SIG-M5 treated with dmso at 0.1 percent for 504 hours (cell line): ENCODE measurements at regions not wholly inside any gene's neighbourhood (a gene's known extent, or its start where the extent isn't known, plus 50 kb on each side); places are given as distances from the start of the nearest gene placed in this dataset.
A peak's percentile ranks its signal among the peaks of the same experiment; 100 is the strongest.
"Not testable (repeated sequence)": the region's sequence is repeated elsewhere in the genome, so short reads cannot be mapped to it uniquely, and the experiment has no call there.

Experiments used
- DNase-seq: peaks from one replicate; lab custom pipeline; 2025; ENCODE audit not compliant: unreplicated experiment; lab: John Stamatoyannopoulos, UW

- DNase-seq: no peak
Measured at GRCh38 chr2:20499387-20499786, 52.5 kb downstream of the RHOB start.

DNA sequence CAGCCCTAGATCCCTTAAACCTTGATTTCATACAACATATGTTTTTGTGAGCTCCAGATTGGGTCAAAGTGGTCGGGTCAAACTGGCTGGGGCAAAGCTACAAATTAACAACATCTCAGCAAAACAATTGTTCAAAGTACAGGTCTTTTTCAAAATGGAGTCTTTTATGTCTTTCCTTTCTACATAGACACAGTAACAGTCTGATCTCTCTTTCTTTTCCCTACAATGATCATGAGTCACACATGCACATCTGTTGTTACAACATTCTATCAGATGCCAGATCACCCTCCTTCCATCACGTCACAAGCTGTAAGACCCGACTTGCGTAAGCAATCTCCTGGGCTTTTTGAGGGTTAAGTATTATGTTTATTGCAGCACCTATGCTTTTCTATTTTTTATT is 55.1 kb downstream of the RHOB start:
- DNase-seq: peak; percentile 91

DNA sequence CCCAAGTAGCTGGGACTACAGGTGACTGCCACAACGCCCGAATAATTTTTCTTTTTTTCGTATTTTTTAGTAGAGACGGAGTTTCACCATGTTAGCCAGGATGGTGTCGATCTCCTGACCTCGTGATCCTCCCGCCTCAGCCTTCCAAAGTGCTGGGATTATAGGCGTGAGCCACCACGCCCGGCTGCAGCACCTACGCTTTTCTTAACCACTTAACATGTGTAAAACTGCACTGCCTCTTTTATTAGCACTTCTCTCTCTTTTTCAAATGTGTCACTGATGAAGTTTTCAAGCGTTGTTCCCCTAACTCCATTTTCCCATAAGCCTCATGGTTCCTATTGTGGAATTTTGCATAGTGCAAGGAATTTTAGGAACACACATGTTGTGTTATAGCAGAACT is 55.6 kb downstream of the RHOB start:
- DNase-seq: not testable (repeated sequence)

DNA sequence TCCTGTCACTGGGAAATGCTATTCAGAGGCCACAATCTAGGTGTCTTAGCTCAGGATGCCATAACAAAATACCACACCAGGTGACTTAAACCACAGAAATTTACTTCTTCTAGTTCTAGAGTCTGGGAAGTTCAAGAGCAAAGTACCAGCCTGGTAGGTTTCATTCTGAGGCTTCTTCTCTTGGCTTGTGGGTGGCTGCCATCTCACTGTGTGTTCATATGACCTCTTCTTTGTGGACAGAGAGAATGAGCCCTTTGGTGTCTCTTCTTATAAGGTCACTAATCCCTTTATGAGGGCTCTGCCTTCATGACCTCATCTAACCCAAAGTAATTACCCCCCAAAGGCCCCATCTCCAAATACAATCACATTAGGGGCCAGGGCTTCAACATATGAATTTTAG is 57.3 kb downstream of the RHOB start:
- no peak for DNase-seq

- no peak for DNase-seq
Measured at GRCh38 chr2:20506201-20506685, 59.4 kb downstream of the RHOB start.

DNA sequence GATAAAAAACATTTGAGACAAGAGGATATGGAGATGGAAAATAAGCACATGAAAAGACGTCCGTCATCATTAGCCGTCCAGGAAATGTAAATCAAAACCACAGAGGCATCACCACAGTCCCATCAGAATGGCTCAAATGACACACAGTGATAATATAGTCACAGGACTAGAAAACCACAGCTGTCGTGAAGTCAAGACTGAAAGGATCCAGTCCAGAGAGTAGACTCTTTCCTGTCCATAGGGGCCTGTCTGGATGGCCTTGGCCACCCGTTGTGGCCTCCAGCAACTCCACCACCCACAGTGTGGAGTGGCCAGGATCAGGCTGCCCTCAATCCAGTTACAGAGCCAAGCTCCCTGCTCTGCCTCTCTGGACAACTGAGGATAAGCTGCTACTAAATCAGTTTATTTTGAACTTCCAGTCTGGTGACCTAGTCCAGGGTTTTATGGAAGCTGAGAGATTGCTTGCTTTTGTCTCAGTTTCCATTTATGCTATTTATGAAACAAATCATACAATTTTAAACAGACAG is 60.4 kb downstream of the RHOB start:
- no peak for DNase-seq

DNA sequence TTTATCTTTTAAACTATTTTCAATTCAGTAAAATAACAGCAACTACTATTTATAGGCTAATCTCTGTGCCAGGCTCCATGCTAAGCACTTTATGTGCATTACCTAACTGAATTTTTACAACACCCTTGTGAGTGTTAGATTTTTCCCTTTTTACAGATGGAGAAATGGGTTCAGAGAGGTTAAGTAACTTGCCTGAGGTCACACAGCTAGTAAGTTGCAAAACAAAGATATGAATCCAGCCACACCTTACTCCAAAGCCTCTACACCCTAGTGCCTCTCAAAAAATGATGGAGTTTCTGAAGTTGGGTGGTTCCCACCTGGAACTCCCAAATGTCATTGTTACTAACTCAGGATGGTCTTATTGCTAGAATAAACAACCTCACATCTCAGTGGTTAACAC is 60.8 kb downstream of the RHOB start:
- DNase-seq: no peak

- no peak for DNase-seq
Measured at GRCh38 chr2:20509301-20509769, 62.5 kb downstream of the RHOB start.

- peak; percentile 23 for DNase-seq
Measured at GRCh38 chr2:20509770-20510490, 63.1 kb downstream of the RHOB start.

- no peak for DNase-seq
Measured at GRCh38 chr2:20511130-20511529, 64.3 kb downstream of the RHOB start.

GRCh38 chr2:20512061-20512605 is 65.3 kb downstream of the RHOB start:
- DNase-seq: no peak

DNA sequence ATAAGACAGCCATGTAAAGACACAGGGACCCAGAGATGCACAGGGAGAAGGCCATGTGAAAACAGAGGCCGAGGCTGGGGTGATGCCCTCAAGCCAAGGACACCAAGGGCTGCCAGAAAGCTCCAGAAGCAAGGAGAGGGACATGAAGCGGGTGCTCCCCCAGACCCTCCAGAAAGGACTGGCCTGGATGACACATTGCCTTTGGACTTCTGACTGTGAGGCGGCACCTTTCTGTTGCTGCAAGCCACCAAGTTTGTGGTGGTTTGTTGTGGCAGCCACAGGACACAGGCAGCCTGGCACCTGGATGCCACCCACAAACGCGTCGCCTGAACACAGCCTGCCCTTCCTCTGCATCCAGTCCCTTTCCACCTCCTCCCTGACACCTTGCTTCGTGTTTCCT is 67.1 kb downstream of the RHOB start:
- no peak for DNase-seq

DNA sequence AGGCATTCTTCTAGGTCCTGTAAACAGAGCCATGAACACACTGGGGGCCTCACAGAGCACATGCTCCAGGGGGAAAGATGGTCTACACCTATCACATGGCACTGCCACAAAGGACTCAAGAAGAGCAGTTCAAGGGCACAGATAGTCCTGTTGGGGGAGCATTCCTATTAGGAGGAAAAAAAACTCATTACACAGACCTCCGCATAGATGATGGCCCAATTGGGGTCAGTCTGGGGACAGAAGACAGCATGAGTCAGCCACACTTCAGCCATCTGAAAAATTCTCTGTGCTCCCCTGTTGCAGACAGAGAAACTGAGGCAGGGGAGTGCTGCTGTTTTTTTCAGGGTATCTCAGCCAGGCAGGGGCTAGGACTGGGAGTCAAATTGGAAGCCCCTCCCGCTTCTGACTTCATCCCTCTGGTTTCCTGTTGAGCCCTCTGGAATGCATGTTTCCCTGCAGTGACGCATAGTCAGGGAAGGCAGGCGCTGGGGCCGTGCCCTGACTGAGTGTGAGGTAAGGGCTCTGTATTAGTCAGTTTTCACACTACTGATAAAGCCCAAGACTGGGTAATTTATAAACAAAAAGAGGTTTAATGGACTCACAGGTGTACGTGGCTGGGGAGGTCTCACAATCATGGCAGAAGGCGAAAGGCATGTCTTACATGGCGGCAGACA is 67.9 kb downstream of the RHOB start:
- DNase-seq: no peak

DNA sequence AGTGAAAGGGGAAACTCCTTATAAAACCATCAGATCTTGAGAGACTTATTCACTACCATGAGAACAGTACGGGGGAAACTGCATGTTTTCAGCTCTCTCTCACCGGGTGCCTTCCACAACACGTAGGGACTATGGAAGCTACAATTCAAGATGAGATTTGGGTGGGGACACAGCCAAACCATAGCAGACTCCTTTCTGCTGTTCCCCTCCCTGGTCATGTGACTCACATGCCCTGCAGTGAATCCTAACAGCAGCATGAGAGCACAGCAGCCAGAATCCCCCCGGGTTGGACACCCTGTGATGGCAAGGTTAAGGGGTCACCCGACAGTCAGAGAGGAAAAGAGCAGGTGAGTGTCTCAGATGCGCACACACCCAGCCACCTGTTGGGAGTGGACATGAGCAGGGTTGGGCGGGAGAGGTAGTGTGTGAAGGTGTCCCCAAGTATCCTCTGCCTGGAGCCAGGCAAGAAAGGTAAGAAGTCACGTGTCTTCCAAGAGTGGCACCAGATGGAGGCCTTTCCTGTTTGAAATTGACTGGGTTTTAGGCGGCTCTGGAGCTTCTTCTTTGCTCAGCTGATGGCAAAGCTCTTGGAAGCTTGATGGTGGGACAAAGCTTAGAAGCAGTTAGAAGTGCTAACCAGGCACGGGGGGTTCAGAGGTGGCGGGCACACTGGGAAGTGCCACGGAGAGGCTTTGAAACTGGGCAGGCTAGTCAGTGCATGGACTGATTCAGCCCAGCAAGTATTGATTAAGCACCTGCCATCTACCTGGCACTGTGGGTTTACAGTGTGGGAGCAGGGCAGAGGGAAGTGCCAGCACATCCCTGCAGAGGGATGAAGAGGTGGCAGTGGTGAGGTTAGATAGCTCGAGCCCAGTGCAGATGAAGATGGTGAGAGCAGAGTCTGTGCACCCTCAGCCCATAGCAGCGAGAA is 68.7 kb downstream of the RHOB start:
- DNase-seq: no peak

- DNase-seq: no peak
Measured at GRCh38 chr2:20516291-20516645, 69.4 kb downstream of the RHOB start.

GRCh38 chr2:20516646-20517341 is 69.9 kb downstream of the RHOB start:
- no peak for DNase-seq

DNA sequence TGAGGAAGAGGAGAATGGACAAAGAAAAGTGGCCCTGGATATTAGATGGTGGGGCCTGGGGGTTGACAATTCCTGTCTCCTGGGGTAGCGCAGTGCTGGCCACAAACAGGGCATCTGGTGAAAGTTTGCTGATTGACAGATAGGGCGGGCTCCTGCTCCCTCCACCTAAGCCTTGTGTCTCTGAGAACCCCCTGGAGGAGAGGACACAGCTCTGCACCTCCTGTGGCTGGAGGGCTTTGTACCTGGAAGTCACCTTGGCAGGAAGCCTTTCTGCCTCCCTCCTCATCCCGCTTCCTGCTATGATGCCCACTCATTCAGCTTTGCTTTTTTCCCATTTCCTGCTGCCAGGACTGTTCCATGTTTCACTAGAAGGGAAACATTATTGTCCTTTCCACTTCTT is 72.4 kb downstream of the RHOB start:
- DNase-seq: no peak

GRCh38 chr2:20520128-20520527 is 73.3 kb downstream of the RHOB start:
- DNase-seq: no peak

GRCh38 chr2:20521193-20521592 is 74.3 kb downstream of the RHOB start:
- no peak for DNase-seq

GRCh38 chr2:20521682-20522189 is 74.9 kb downstream of the RHOB start:
- no peak for DNase-seq
